Lower leg skin (tissue), 4 donors: ENCODE measurements at regions not wholly inside any gene's neighbourhood (a gene's known extent, or its start where the extent isn't known, plus 50 kb on each side); places are given as distances from the start of the nearest gene placed in this dataset.
"Not testable (repeated sequence)": the region's sequence is repeated elsewhere in the genome, so short reads cannot be mapped to it uniquely, and the experiment has no call there.

ENCODE experiments used
- DNase-seq, 2 donors: peaks; one replicate each; pipeline ENCODE4 v3.0.0-alpha.2; 2019; ENCODE audit warnings: low spot score in 2 of 2
- H3K4me3 ChIP-seq: fragments of 200-600 bp; sonication (generic); 2 replicates; pipeline ENCODE4 v1.5.1; 2017; ENCODE audit warnings: mild to moderate bottlenecking, low read depth; ENCODE audit not compliant: poor library complexity, severe bottlenecking
- CTCF ChIP-seq, 3 donors: fragments of 450-650 bp; IDR thresholded peaks; one replicate each; pipeline ENCODE4 v1.5.1; 2016; ENCODE audit warnings: antibody characterized with exemption in 3 of 3, mild to moderate bottlenecking in 3 of 3, moderate library complexity in 2 of 3
- POLR2A ChIP-seq, 2 donors: fragments of 450-650 bp; IDR thresholded peaks; one replicate each; pipeline ENCODE4 v1.6.1; 2016 to 2017; ENCODE audit warnings: antibody characterized with exemption in 2 of 2, mild to moderate bottlenecking in 1 of 2, moderate library complexity in 1 of 2
- WGBS, 2 donors: methylation state at CpG; one replicate each; pipeline ENCODE4 v1.1.5; 2018; 5-methylcytosine and 5-hydroxymethylcytosine counted together
- intact Hi-C: fragments of 100-400 bp; cut with DNase I; formaldehyde crosslinking; loops from one replicate; pipeline ENCODE4 v1.15.0; 2023; ENCODE audit warnings: low total_unique reads

GRCh38 chr22:49686495-49687219, 141.0 kb downstream of the BRD1 start:
- H3K4me3 ChIP-seq, result no peak overlapping the region
- 79 to 81% methylated on average over 19 to 22 of the region's 22 CpGs for WGBS, 2 donors
- intact Hi-C loops, result no loop called here

GRCh38 chr22:49685686-49686085, 142.0 kb downstream of the BRD1 start:
- WGBS, 2 donors, result 75 to 85% methylated on average over 18 of the region's 18 CpGs
- H3K4me3 ChIP-seq, result no peak overlapping the region
- TF ChIP-seq POLR2A (IDR thresholded peaks at IDR 0.05) (no peak), CTCF (IDR thresholded peaks at IDR 0.05) (no peak)
- peak in 1 of 2 donors; percentile 25 for DNase-seq
- intact Hi-C loops, result no loop called here

More at GRCh38 chr22:49686495-49687219, 141.0 kb downstream of the BRD1 start:
- no peak for TF ChIP-seq CTCF (IDR thresholded peaks at IDR 0.05)
- no peak for TF ChIP-seq POLR2A (IDR thresholded peaks at IDR 0.05)
- peak in 1 of 2 donors; percentile 49 for DNase-seq

- DNase-seq, result peak in 1 of 2 donors; percentile 69
- 63 to 76% methylated on average over 9 of the region's 9 CpGs for WGBS, 2 donors
- intact Hi-C loops, result no loop called here
- TF ChIP-seq CTCF (IDR thresholded peaks at IDR 0.05) (no peak), POLR2A (IDR thresholded peaks at IDR 0.05) (no peak)
- H3K4me3 ChIP-seq, result no peak overlapping the region
These were observed 142.6 kb downstream of the BRD1 start for GRCh38 chr22:49685116-49685515.

- 91 to 93% methylated on average over 3 of the region's 3 CpGs for WGBS, 2 donors
- no peak overlapping the region for H3K4me3 ChIP-seq
- no peak for DNase-seq
- intact Hi-C loops, result no loop called here
- no peak for TF ChIP-seq POLR2A (IDR thresholded peaks at IDR 0.05)
- TF ChIP-seq CTCF (IDR thresholded peaks at IDR 0.05), result no peak
These were observed 144.6 kb downstream of the BRD1 start for GRCh38 chr22:49683032-49683431.

GRCh38 chr22:49680819-49681218, 146.9 kb downstream of the BRD1 start:
- H3K4me3 ChIP-seq, intact Hi-C loops: not testable (repeated sequence)
- DNase-seq, result peak in 1 of 2 donors; percentile 56
- WGBS, 2 donors, result 92 to 95% methylated on average over 6 of the region's 6 CpGs

- WGBS, 2 donors, result 60 to 70% methylated on average over 10 of the region's 10 CpGs
- DNase-seq, result no peak
- no peak overlapping the region for H3K4me3 ChIP-seq
- intact Hi-C loops, result no loop called here
- TF ChIP-seq POLR2A (IDR thresholded peaks at IDR 0.05), result no peak
- no peak for TF ChIP-seq CTCF (IDR thresholded peaks at IDR 0.05)
These were observed 148.9 kb downstream of the BRD1 start for GRCh38 chr22:49678842-49679170.
